ENCODE measurements at regions not wholly inside any gene's neighbourhood (a gene's known extent, or its start where the extent isn't known, plus 50 kb on each side); places are given as distances from the start of the nearest gene placed in this dataset.

DNA sequence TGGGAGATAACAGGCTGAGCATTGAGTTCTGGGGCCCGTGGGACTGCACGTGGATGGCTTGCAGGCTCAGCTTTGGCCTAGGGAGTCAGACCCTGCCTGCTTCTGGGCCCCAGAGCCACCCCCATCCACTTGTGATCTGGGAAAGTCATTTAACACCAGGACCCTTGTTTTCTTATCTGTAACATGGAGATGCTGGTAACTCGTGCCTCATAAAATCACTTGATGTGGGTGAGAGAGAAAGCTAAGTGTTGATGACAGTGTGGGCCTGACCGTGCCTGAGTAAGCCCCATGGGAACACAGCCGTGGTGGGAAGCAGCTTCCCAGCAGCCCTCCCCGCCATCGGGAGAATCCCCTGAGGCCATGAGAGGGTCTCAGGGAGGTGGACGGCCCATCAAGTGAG lies 378.1 kb downstream of the GABRB3 start:
- Histone ChIP-seq H3K4me3 (IDR thresholded peaks at IDR 0.05; ENCODE audit: insufficient read depth, low read depth, low read length) (no peak overlapping the region), H3K9ac (no peak overlapping the region), H3K4me1 (ENCODE audit: low read depth, poor library complexity, severe bottlenecking) (no peaks in the 10 kb centered on the region), H3K27me3 (ENCODE audit: insufficient read depth, low read depth) (no peaks in the 10 kb centered on the region), H2AFZ (ENCODE audit: low read depth) (no peak overlapping the region), H3K79me2 (ENCODE audit: insufficient read depth, low read depth) (no peaks in the 10 kb centered on the region), H4K20me1 (ENCODE audit: insufficient read depth) (no peaks in the 10 kb centered on the region), H3K36me3 (ENCODE audit: insufficient read depth) (no peaks in the 10 kb centered on the region), H3K4me2 (no peak overlapping the region), H3K27ac (no peak overlapping the region)
- TF ChIP-seq, protein P1, sequence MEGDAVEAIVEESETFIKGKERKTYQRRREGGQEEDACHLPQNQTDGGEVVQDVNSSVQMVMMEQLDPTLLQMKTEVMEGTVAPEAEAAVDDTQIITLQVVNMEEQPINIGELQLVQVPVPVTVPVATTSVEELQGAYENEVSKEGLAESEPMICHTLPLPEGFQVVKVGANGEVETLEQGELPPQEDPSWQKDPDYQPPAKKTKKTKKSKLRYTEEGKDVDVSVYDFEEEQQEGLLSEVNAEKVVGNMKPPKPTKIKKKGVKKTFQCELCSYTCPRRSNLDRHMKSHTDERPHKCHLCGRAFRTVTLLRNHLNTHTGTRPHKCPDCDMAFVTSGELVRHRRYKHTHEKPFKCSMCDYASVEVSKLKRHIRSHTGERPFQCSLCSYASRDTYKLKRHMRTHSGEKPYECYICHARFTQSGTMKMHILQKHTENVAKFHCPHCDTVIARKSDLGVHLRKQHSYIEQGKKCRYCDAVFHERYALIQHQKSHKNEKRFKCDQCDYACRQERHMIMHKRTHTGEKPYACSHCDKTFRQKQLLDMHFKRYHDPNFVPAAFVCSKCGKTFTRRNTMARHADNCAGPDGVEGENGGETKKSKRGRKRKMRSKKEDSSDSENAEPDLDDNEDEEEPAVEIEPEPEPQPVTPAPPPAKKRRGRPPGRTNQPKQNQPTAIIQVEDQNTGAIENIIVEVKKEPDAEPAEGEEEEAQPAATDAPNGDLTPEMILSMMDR (conservative IDR thresholded peaks at IDR 0.05; ENCODE audit: low read depth, low read length), result no peak

GRCh38 chr15:26392956-26393355 lies 379.9 kb downstream of the GABRB3 start:
- no peaks in the 10 kb centered on the region for H3K36me3 ChIP-seq (ENCODE audit: insufficient read depth)
- H3K9ac ChIP-seq, result no peak overlapping the region
- no peaks in the 10 kb centered on the region for H3K79me2 ChIP-seq (ENCODE audit: insufficient read depth, low read depth)
- no peak overlapping the region for H2AFZ ChIP-seq (ENCODE audit: low read depth)
- H4K20me1 ChIP-seq (ENCODE audit: insufficient read depth), result no peaks in the 10 kb centered on the region
- no peak overlapping the region for H3K4me3 ChIP-seq (IDR thresholded peaks at IDR 0.05; ENCODE audit: insufficient read depth, low read depth, low read length)
- H3K4me2 ChIP-seq, result no peak overlapping the region
- TF ChIP-seq, protein P1 (conservative IDR thresholded peaks at IDR 0.05; ENCODE audit: low read depth, low read length), result no peak
- no peak overlapping the region for H3K27ac ChIP-seq
- no peaks in the 10 kb centered on the region for H3K27me3 ChIP-seq (ENCODE audit: insufficient read depth, low read depth)
- H3K4me1 ChIP-seq (ENCODE audit: low read depth, poor library complexity, severe bottlenecking), result no peaks in the 10 kb centered on the region

DNA sequence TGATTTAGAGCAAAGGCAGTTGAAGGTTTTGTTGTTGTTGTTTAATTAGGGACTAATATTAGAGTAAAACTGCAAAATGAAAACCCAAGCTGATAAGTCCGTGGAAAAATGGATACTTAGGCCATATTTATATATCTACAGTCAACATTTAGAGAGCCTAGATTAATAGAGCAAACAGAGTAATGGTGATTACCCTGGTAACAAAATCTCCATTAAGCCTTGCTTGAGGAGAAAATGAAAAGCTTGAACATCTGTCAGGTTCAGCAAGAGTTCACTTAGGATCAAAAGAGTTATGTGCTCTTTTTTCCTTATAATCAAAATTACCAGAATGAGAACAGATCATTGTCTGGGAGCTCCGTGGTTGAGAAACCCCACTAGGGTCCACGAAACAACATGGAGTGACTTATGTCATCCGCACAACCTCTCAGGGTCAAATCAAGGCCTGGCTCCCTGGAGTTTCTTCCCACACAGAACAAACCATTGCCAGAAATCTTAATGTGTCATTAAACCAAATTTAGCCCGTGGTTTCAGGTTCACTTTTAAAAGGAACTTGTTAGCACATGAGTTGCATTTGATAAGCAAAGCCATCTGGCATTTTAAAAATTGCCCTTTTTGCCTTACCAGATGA lies 381.2 kb downstream of the GABRB3 start:
- Histone ChIP-seq H3K4me1 (ENCODE audit: low read depth, poor library complexity, severe bottlenecking) (no peaks in the 10 kb centered on the region), H3K4me2 (no peak overlapping the region), H3K27me3 (ENCODE audit: insufficient read depth, low read depth) (no peaks in the 10 kb centered on the region), H4K20me1 (ENCODE audit: insufficient read depth) (no peaks in the 10 kb centered on the region), H3K79me2 (ENCODE audit: insufficient read depth, low read depth) (no peaks in the 10 kb centered on the region), H3K4me3 (IDR thresholded peaks at IDR 0.05; ENCODE audit: insufficient read depth, low read depth, low read length) (no peak overlapping the region), H3K36me3 (ENCODE audit: insufficient read depth) (no peaks in the 10 kb centered on the region), H2AFZ (ENCODE audit: low read depth) (no peak overlapping the region; the same call in 1 of the 2 replicates), H3K27ac (no peak overlapping the region), H3K9ac (no peak overlapping the region)
- TF ChIP-seq, protein P1 (conservative IDR thresholded peaks at IDR 0.05; ENCODE audit: low read depth, low read length), result no peak

DNA sequence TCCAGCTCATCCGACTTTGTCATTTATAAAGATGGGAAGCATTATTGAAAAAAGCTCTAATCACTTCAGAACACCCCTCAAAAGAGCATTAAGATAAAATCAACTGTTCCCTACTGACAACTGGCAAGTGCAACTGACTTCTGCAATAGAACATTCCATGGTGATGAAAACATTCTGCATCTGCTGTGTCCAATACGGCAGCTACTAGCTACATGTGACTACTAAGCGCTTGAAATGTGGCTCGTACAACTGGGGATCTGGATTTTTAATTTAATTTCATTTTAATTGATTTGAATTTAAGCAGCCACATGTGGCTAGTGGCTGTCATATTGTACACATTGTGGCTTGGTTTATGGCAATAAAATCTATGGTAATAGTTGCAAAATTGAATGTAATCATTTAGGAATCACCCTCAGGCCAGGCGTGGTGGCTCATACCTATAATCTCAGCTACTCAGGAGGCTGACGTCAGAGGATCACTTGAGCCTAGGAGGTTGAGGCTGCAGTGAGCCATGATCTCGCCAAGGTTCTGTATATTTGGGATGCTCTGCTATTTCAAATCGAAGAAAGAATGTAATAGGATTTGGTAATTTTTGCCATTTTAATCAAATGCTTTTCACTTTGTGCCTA lies 390.3 kb downstream of the GABRB3 start:
- H3K4me3 ChIP-seq (IDR thresholded peaks at IDR 0.05; ENCODE audit: insufficient read depth, low read depth, low read length), result no peak overlapping the region
- no peak overlapping the region for H2AFZ ChIP-seq (ENCODE audit: low read depth)
- no peaks in the 10 kb centered on the region for H3K36me3 ChIP-seq (ENCODE audit: insufficient read depth)
- H4K20me1 ChIP-seq (ENCODE audit: insufficient read depth), result no peaks in the 10 kb centered on the region
- H3K4me1 ChIP-seq (ENCODE audit: low read depth, poor library complexity, severe bottlenecking), result no peaks in the 10 kb centered on the region
- no peak overlapping the region for H3K27ac ChIP-seq
- TF ChIP-seq, protein P1 (conservative IDR thresholded peaks at IDR 0.05; ENCODE audit: low read depth, low read length), result no peak
- H3K4me2 ChIP-seq, result no peak overlapping the region
- no peak overlapping the region for H3K9ac ChIP-seq
- no peaks in the 10 kb centered on the region for H3K27me3 ChIP-seq (ENCODE audit: insufficient read depth, low read depth)
- H3K79me2 ChIP-seq (ENCODE audit: insufficient read depth, low read depth), result no peaks in the 10 kb centered on the region
